Hepatocyte (in vitro differentiated cells): ENCODE measurements at regions not wholly inside any gene's neighbourhood (a gene's known extent, or its start where the extent isn't known, plus 50 kb on each side); places are given as distances from the start of the nearest gene placed in this dataset.

Source experiments
- DNase-seq: peaks from one replicate; pipeline ENCODE4 v3.0.0-alpha.2; 2016; ENCODE audit warnings: low spot score
- H2AFZ ChIP-seq: fragments of 200-600 bp; sonication (generic); 2 replicates; pipeline ENCODE4 v1.6.0; 2016; ENCODE audit warnings: antibody characterized with exemption, mild to moderate bottlenecking
- H3K27ac ChIP-seq: fragments of 200-600 bp; sonication (generic); 2 replicates; pipeline ENCODE4 v1.5.1; 2016; ENCODE audit warnings: mild to moderate bottlenecking
- H3K27me3 ChIP-seq: fragments of 200-600 bp; sonication (generic); 2 replicates; pipeline ENCODE4 v1.6.1; 2016
- H3K36me3 ChIP-seq: fragments of 200-600 bp; sonication (generic); replicated peaks from 2 replicates; pipeline ENCODE4 v1.5.1; 2016; ENCODE audit warnings: low read depth; ENCODE audit not compliant: insufficient read depth
- H3K4me1 ChIP-seq: fragments of 200-600 bp; sonication (generic); 2 replicates; pipeline ENCODE4 v1.5.1; 2016; ENCODE audit warnings: mild to moderate bottlenecking, moderate library complexity; ENCODE audit not compliant: insufficient read depth
- H3K4me2 ChIP-seq: fragments of 200-600 bp; sonication (generic); 2 replicates; pipeline ENCODE4 v1.6.0; 2016
- H3K4me3 ChIP-seq: fragments of 200-600 bp; sonication (generic); 2 replicates; pipeline ENCODE4 v1.5.1; 2016; ENCODE audit warnings: mild to moderate bottlenecking
- H3K79me2 ChIP-seq: fragments of 200-600 bp; sonication (generic); 2 replicates; pipeline ENCODE4 v1.6.0; 2017; ENCODE audit warnings: mild to moderate bottlenecking
- H3K9me2 ChIP-seq: fragments of 200-600 bp; sonication (generic); replicated peaks from 2 replicates; pipeline ENCODE4 v1.6.0; 2017; ENCODE audit warnings: mild to moderate bottlenecking; ENCODE audit not compliant: insufficient read depth
- H3K9me3 ChIP-seq: fragments of 200-600 bp; sonication (generic); 2 replicates; pipeline ENCODE4 v1.5.1; 2016; ENCODE audit warnings: low read depth, mild to moderate bottlenecking
- H4K20me1 ChIP-seq: fragments of 200-600 bp; sonication (generic); 2 replicates; pipeline ENCODE4 v1.6.0; 2016; ENCODE audit warnings: mild to moderate bottlenecking; ENCODE audit not compliant: insufficient read depth, poor library complexity, severe bottlenecking
- EZH2 ChIP-seq: fragments of 200-600 bp; sonication (generic); IDR thresholded peaks from 2 replicates; pipeline ENCODE4 v1.6.1; 2016; ENCODE audit warnings: antibody characterized with exemption, mild to moderate bottlenecking, borderline replicate concordance
- EZH2phosphoT487 ChIP-seq: fragments of 200-600 bp; sonication (generic); IDR thresholded peaks from one replicate; pipeline ENCODE4 v1.6.1; 2018; ENCODE audit warnings: antibody characterized with exemption, mild to moderate bottlenecking, low read depth, moderate library complexity; ENCODE audit not compliant: unreplicated experiment, severe bottlenecking
- WGBS: methylation state at CpG from one replicate; pipeline ENCODE4 v1.1.6; 2016; ENCODE audit warnings: low lambda C conversion rate; ENCODE audit errors: missing lambda C conversion rate; 5-methylcytosine and 5-hydroxymethylcytosine counted together
- TF ChIP-seq, protein P1 (sequence below): fragments of 200-600 bp; sonication (generic); IDR thresholded peaks from 2 replicates; pipeline ENCODE4 v1.5.1; 2016; ENCODE audit warnings: antibody characterized with exemption, mild to moderate bottlenecking; ENCODE audit not compliant: poor library complexity

DNA sequence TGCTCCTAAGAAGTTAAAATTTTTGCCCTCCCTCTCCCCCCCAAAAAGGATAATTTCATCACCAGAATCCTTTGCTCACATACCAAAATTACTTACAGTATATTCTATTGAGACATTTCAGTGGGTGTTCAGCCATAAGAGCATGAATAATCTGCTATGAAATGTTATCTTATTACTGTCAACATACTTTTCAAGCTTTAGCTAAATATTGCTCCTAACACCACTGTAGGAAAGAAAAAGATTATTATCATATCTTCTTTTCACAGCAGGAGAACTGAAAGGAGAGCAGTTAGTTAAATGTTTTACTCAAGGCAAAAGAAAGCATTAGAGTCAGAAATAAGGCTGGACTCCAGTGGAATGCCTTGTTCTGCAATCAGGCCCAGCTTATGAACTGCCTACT is 231.0 kb upstream of the GYPA start:
- H3K4me2 ChIP-seq, result no peak overlapping the region
- peaks cover 13% of the 10 kb centered on the region for H3K4me1 ChIP-seq
- H3K9me2 ChIP-seq, result no peaks in the 10 kb centered on the region
- no peaks in the 10 kb centered on the region for H3K9me3 ChIP-seq
- no peak for DNase-seq
- no peaks in the 10 kb centered on the region for H3K36me3 ChIP-seq
- H4K20me1 ChIP-seq, result no peaks in the 10 kb centered on the region
- H3K4me3 ChIP-seq, result no peak overlapping the region
- no peaks in the 10 kb centered on the region for H3K79me2 ChIP-seq
- no peak overlapping the region for H3K27ac ChIP-seq
- H3K27me3 ChIP-seq, result no peaks in the 10 kb centered on the region
- TF ChIP-seq EZH2 (no peak), EZH2phosphoT487 (no peak)
- TF ChIP-seq, protein P1, sequence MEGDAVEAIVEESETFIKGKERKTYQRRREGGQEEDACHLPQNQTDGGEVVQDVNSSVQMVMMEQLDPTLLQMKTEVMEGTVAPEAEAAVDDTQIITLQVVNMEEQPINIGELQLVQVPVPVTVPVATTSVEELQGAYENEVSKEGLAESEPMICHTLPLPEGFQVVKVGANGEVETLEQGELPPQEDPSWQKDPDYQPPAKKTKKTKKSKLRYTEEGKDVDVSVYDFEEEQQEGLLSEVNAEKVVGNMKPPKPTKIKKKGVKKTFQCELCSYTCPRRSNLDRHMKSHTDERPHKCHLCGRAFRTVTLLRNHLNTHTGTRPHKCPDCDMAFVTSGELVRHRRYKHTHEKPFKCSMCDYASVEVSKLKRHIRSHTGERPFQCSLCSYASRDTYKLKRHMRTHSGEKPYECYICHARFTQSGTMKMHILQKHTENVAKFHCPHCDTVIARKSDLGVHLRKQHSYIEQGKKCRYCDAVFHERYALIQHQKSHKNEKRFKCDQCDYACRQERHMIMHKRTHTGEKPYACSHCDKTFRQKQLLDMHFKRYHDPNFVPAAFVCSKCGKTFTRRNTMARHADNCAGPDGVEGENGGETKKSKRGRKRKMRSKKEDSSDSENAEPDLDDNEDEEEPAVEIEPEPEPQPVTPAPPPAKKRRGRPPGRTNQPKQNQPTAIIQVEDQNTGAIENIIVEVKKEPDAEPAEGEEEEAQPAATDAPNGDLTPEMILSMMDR, result no peak
- H2AFZ ChIP-seq, result no peak overlapping the region

DNA sequence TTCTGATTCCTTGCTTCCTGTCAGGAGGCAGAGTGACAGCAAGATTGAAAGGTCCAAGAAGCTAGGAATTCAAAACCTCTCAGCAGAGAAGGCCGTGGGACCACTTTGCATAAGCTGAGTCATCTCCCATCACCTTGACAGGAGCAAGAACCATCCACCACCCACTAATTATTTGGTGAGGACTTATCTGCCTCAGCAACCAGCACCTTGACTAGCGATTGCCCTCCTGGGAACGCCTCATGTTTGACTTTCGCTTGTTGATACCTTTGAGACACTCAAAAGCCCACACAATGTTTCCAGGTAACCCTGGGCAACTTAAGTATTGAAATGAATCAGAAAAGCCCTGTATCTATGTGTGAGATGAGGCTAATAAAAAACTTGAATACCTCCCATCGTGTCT is 233.5 kb upstream of the GYPA start:
- no peak overlapping the region for H3K4me3 ChIP-seq
- no peaks in the 10 kb centered on the region for H3K9me2 ChIP-seq
- H3K36me3 ChIP-seq, result no peaks in the 10 kb centered on the region
- H3K27ac ChIP-seq, result no peak overlapping the region
- WGBS, result 52% methylated on average over 5 of the region's 5 CpGs
- no peaks in the 10 kb centered on the region for H3K79me2 ChIP-seq
- no peaks in the 10 kb centered on the region for H3K9me3 ChIP-seq
- no peaks in the 10 kb centered on the region for H3K27me3 ChIP-seq
- H4K20me1 ChIP-seq, result no peaks in the 10 kb centered on the region
- peaks cover 16% of the 10 kb centered on the region for H3K4me1 ChIP-seq
- no peak for DNase-seq
- no peak overlapping the region for H2AFZ ChIP-seq
- TF ChIP-seq EZH2phosphoT487 (no peak), EZH2 (no peak)
- TF ChIP-seq, protein P1, result no peak
- no peak overlapping the region for H3K4me2 ChIP-seq

DNA sequence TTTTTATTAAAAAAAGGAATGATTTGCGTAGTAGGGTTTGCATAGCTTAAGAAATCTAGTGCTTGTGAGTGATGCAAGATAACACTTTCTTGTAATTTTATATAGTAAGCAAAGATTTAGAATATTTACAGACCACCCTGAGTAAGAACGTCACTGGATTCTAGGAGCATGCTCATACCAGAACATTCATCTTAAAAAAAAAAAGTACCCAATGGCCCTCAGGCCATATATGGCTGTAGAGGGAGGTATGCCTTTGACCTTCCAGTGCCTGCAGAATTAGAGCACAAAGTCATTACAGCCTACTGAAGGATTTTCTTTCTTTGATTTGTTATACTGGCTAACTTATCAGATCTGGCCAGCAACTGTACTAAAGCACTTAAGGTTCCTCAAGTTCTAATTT is 236.3 kb upstream of the GYPA start:
- Histone ChIP-seq H3K27me3 (no peaks in the 10 kb centered on the region), H3K4me2 (peak overlapping the region; percentile 21), H3K36me3 (no peaks in the 10 kb centered on the region), H3K27ac (peak overlapping the region; percentile 40), H3K4me3 (no peak overlapping the region), H3K9me2 (no peaks in the 10 kb centered on the region), H3K9me3 (no peaks in the 10 kb centered on the region), H4K20me1 (no peaks in the 10 kb centered on the region), H3K4me1 (peaks cover 16% of the 10 kb centered on the region), H2AFZ (no peak overlapping the region), H3K79me2 (no peaks in the 10 kb centered on the region)
- WGBS, result 39% methylated on average over 2 of the region's 2 CpGs
- no peak for DNase-seq
- TF ChIP-seq, protein P1, result no peak
- TF ChIP-seq EZH2phosphoT487 (no peak), EZH2 (no peak)

DNA sequence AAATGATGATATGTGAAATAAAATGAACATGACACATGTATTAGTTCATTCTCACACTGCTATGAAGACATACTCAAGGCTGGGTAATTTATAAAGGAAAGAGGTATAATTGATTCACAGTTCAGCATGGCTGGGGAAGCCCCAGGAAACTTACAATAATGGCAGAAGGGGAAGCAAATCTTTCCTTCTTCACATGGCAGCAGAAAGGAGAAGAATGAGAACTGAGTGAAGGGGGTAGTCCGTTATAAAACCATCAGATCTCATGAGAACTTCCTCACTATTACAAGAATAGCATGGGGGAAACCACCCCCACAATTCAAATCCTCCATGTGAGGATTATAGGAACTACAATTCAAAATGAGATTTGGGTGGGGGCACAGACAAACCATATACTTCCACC is 243.9 kb upstream of the GYPA start:
- H3K4me3 ChIP-seq, result no peak overlapping the region
- TF ChIP-seq EZH2phosphoT487, result no peak
- no peak for TF ChIP-seq EZH2
- TF ChIP-seq, protein P1, result no peak
- H3K4me1 ChIP-seq, result no peaks in the 10 kb centered on the region
- H4K20me1 ChIP-seq, result no peaks in the 10 kb centered on the region
- no peaks in the 10 kb centered on the region for H3K9me3 ChIP-seq
- H3K9me2 ChIP-seq, result no peaks in the 10 kb centered on the region
- no peak overlapping the region for H3K27ac ChIP-seq
- 94% methylated on average over 1 of the region's 1 CpG for WGBS
- H3K4me2 ChIP-seq, result no peak overlapping the region
- H3K79me2 ChIP-seq, result no peaks in the 10 kb centered on the region
- no peaks in the 10 kb centered on the region for H3K36me3 ChIP-seq
- H2AFZ ChIP-seq, result no peak overlapping the region
- H3K27me3 ChIP-seq, result no peaks in the 10 kb centered on the region
- no peak for DNase-seq
